Peyer's patch (tissue), 4 donors: ENCODE measurements at regions not wholly inside any gene's neighbourhood (a gene's known extent, or its start where the extent isn't known, plus 50 kb on each side); places are given as distances from the start of the nearest gene placed in this dataset.

Experiments used
- CTCF ChIP-seq, 6 experiments: fragments of 450-650 bp in 4 of 6; fragments of 200-600 bp in 2 of 6; sonication (generic) in 1 of 6; IDR thresholded peaks; one replicate each; pipeline ENCODE4 v1.5.1; 2017 to 2019; ENCODE audit warnings: antibody characterized with exemption in 6 of 6, mild to moderate bottlenecking in 3 of 6, moderate library complexity in 1 of 6
- POLR2A ChIP-seq, 2 donors: fragments of 450-650 bp; IDR thresholded peaks; one replicate each; pipeline ENCODE4 v1.5.1; 2017; ENCODE audit warnings: antibody characterized with exemption in 2 of 2, mild to moderate bottlenecking in 2 of 2, moderate library complexity in 2 of 2

- TF ChIP-seq CTCF (IDR thresholded peaks at IDR 0.05) (no peak), POLR2A (IDR thresholded peaks at IDR 0.05) (no peak)
Measured at GRCh38 chr21:15139898-15140297, 75.1 kb upstream of the NRIP1 start.
